HCT116 (cell line): ENCODE measurements at regions not wholly inside any gene's neighbourhood (a gene's known extent, or its start where the extent isn't known, plus 50 kb on each side); places are given as distances from the start of the nearest gene placed in this dataset.

Experiments used
- ATAC-seq: fragments of 200-7000 bp; cut with Tn5 transposase; 2 replicates; pipeline ENCODE4 v1.9.1; 2020; ENCODE audit warnings: mild to moderate bottlenecking, moderate library complexity
- BruUV-seq: library from RNA; stranded (reverse); fragments of 400-500 nt; replicated peaks from 2 replicates; lab custom pipeline; 2021; lab: Mats Ljungman, UMichigan
- CTCF ChIA-PET: fragments of 300-600 bp; sonication (Branson Sonifier 250); formaldehyde crosslinking; loops from one replicate; lab custom pipeline; 2021; ENCODE audit warnings: antibody characterized with exemption; lab: Charles Lee
- POLR2A ChIA-PET: fragments of 300-600, 350-600 bp; sonication (Branson Sonifier 250); formaldehyde crosslinking; loops from one replicate; lab custom pipeline; 2021; ENCODE audit warnings: antibody characterized with exemption; lab: Charles Lee
- RAD21 ChIA-PET, 2 experiments: fragments of 300-600 bp; sonication (Branson Sonifier 250); formaldehyde crosslinking; loops; one replicate each; lab custom pipeline; 2023; ENCODE audit warnings: low total read pairs in 2 of 2; ENCODE audit not compliant: uncharacterized antibody in 2 of 2, unreplicated experiment in 2 of 2, low non-redundant PET in 1 of 2; lab: Charles Lee
- DNase-seq: peaks from one replicate; pipeline ENCODE4 v3.0.0-alpha.2; 2010; ENCODE audit warnings: low read depth, low spot score
- H2AFZ ChIP-seq: fragments of 200-600 bp; shearing (Covaris generic), sonication (generic); 2 replicates; pipeline ENCODE4 v1.6.1; 2017; ENCODE audit warnings: low read depth, mixed run types, mixed read lengths, antibody characterized with exemption, low read length; ENCODE audit not compliant: poor library complexity, severe bottlenecking
- H3K27ac ChIP-seq: 2 replicates; pipeline ENCODE4 v1.5.1; 2012; ENCODE audit warnings: low read depth, low read length
- H3K27me3 ChIP-seq: fragments of 200-600 bp; sonication (generic); 2 replicates; pipeline ENCODE4 v1.6.1; 2016; ENCODE audit warnings: mixed run types, low read length, mixed read lengths; ENCODE audit not compliant: insufficient read depth
- H3K36me3 ChIP-seq, 2 experiments: fragments of 200-500 bp in 1 of 2; fragments of 200-600 bp in 1 of 2; sonication (Bioruptor generic) in 1 of 2; sonication (generic) in 1 of 2; 2 replicates each; pipeline versions ENCODE4 v1.5.1 to v1.6.1; 2014 to 2016; ENCODE audit warnings: low read length in 2 of 2, inconsistent platforms in 1 of 2, mixed read lengths in 1 of 2, mixed run types in 1 of 2; ENCODE audit not compliant: insufficient read depth in 2 of 2, control insufficient read depth in 1 of 2
- H3K4me1 ChIP-seq, 2 experiments: fragments of 200-600 bp in 1 of 2; sonication (generic) in 1 of 2; 2 replicates each; pipeline versions ENCODE4 v1.5.1 to v1.6.1; 2012 to 2017; ENCODE audit warnings: low read length in 2 of 2, inconsistent platforms in 1 of 2, mild to moderate bottlenecking in 1 of 2, mixed read lengths in 1 of 2, mixed run types in 1 of 2, moderate library complexity in 1 of 2; ENCODE audit not compliant: insufficient read depth in 2 of 2, control insufficient read depth in 1 of 2
- H3K4me2 ChIP-seq: fragments of 200-600 bp; sonication (generic); 2 replicates; pipeline ENCODE4 v1.6.1; 2017; ENCODE audit warnings: mixed run types, low read length, mixed read lengths
- H3K4me3 ChIP-seq, 2 experiments: fragments of 200-600 bp in 1 of 2; sonication (generic) in 1 of 2; replicated peaks in 1 of 2; 2 replicates each; pipeline ENCODE4 v1.5.1; 2011 to 2016; ENCODE audit warnings: low read length in 2 of 2, control low read depth in 1 of 2, low read depth in 1 of 2, mild to moderate bottlenecking in 1 of 2, mixed read lengths in 1 of 2, mixed run types in 1 of 2
- H3K79me2 ChIP-seq: fragments of 200-600 bp; sonication (generic); 2 replicates; pipeline ENCODE4 v1.6.1; 2017; ENCODE audit warnings: mild to moderate bottlenecking, mixed run types, low read length, moderate library complexity, mixed read lengths; ENCODE audit not compliant: insufficient read depth
- H3K9ac ChIP-seq: fragments of 200-600 bp; sonication (generic); 2 replicates; pipeline ENCODE4 v1.6.1; 2016; ENCODE audit warnings: low read length, mixed read lengths
- H3K9me2 ChIP-seq: fragments of 200-600 bp; sonication (generic), shearing (Covaris generic); 2 replicates; pipeline ENCODE4 v1.6.1; 2017; ENCODE audit warnings: mixed run types, mild to moderate bottlenecking, moderate library complexity; ENCODE audit not compliant: insufficient read depth
- H3K9me3 ChIP-seq, 2 experiments: fragments of 200-500 bp in 1 of 2; fragments of 200-600 bp in 1 of 2; sonication (Bioruptor generic) in 1 of 2; sonication (generic) in 1 of 2; 2 replicates each; pipeline ENCODE4 v1.6.1; 2014 to 2017; ENCODE audit warnings: low read length in 2 of 2, mixed read lengths in 2 of 2, inconsistent platforms in 1 of 2, low read depth in 1 of 2, mild to moderate bottlenecking in 1 of 2, mixed run types in 1 of 2, moderate library complexity in 1 of 2; ENCODE audit not compliant: control insufficient read depth in 1 of 2, insufficient read depth in 1 of 2
- H4K20me1 ChIP-seq: fragments of 200-600 bp; sonication (generic), shearing (Covaris generic); 2 replicates; pipeline ENCODE4 v1.6.1; 2017; ENCODE audit warnings: mixed run types, mild to moderate bottlenecking, moderate library complexity; ENCODE audit not compliant: insufficient read depth
- ATF3 ChIP-seq: IDR thresholded peaks from 2 replicates; pipeline ENCODE4 v1.6.1; 2012
- CBX3 ChIP-seq: IDR thresholded peaks from 2 replicates; pipeline ENCODE4 v1.6.1; 2012; ENCODE audit warnings: low read depth
- CTCF ChIP-seq, 3 experiments: fragments of 200-600 bp in 1 of 3; sonication (generic) in 1 of 3; IDR thresholded peaks in 2 of 3; conservative IDR thresholded peaks in 1 of 3; 2 replicates each; pipeline ENCODE4 v1.5.1; 2012 to 2017; ENCODE audit warnings: low read depth in 2 of 3, low read length in 2 of 3, antibody characterized with exemption in 1 of 3, borderline replicate concordance in 1 of 3, control low read depth in 1 of 3, mild to moderate bottlenecking in 1 of 3, mixed read lengths in 1 of 3, mixed run types in 1 of 3, moderate library complexity in 1 of 3; ENCODE audit not compliant: insufficient read depth in 1 of 3
- EGR1 ChIP-seq: IDR thresholded peaks from 2 replicates; pipeline ENCODE4 v1.6.1; 2012; ENCODE audit warnings: low read depth
- FOSL1 ChIP-seq: IDR thresholded peaks from 2 replicates; pipeline ENCODE4 v1.6.1; 2012; ENCODE audit warnings: low read depth
- JUND ChIP-seq: IDR thresholded peaks from 2 replicates; pipeline ENCODE4 v1.6.1; 2012
- MAX ChIP-seq: IDR thresholded peaks from 2 replicates; pipeline ENCODE4 v1.6.1; 2012
- POLR2A ChIP-seq: IDR thresholded peaks from 2 replicates; pipeline ENCODE4 v1.7.0; 2011; ENCODE audit warnings: borderline replicate concordance; ENCODE audit not compliant: insufficient read depth, insufficient read length; ENCODE audit errors: extremely low read depth
- RAD21 ChIP-seq: IDR thresholded peaks from 2 replicates; pipeline ENCODE4 v1.6.1; 2012; ENCODE audit warnings: low read depth, mild to moderate bottlenecking
- REST ChIP-seq: IDR thresholded peaks from 2 replicates; pipeline ENCODE4 v1.6.1; 2012; ENCODE audit warnings: low read depth
- SP1 ChIP-seq: IDR thresholded peaks from 2 replicates; pipeline ENCODE4 v1.6.1; 2012; ENCODE audit warnings: low read depth
- YY1 ChIP-seq: IDR thresholded peaks from 2 replicates; pipeline ENCODE4 v1.6.1; 2011; ENCODE audit warnings: low read length, low read depth, moderate library complexity, mild to moderate bottlenecking; ENCODE audit not compliant: insufficient replicate concordance; ENCODE audit errors: extremely low read depth
- ZFX ChIP-seq: fragments of 450-650 bp; IDR thresholded peaks from 2 replicates; pipeline ENCODE4 v1.6.1; 2017
- intact Hi-C: fragments of 100-400 bp; cut with micrococcal nuclease; formaldehyde crosslinking; loops from 2 replicates; pipeline ENCODE4 v1.10.0; 2022

GRCh38 chr20:61125546-61126180 lies 126.4 kb upstream of the CDH4 start:
- no peak overlapping the region for H3K9ac ChIP-seq
- no peaks in the 10 kb centered on the region for H3K79me2 ChIP-seq
- no peaks in the 10 kb centered on the region for H3K36me3 ChIP-seq
- H4K20me1 ChIP-seq: no peaks in the 10 kb centered on the region
- no peaks in the 10 kb centered on the region for H3K4me1 ChIP-seq
- H3K9me3 ChIP-seq: peaks cover 4 to 17% of the 10 kb centered on the region in 2 experiments; a peak in 2 of 4 replicates
- no peak overlapping the region for H2AFZ ChIP-seq
- TF ChIP-seq JUND: no peak
- TF ChIP-seq CTCF (IDR thresholded peaks at IDR 0.05 in 2 of 3, conservative IDR thresholded peaks at IDR 0.05 in 1 of 3; ENCODE audit: borderline replicate concordance in 1 of 3, insufficient read depth in 1 of 3, low read depth in 2 of 3, low read length in 2 of 3): no peak
- no peak for TF ChIP-seq YY1
- TF ChIP-seq REST: no peak
- TF ChIP-seq CBX3: no peak
- TF ChIP-seq ATF3: no peak
- TF ChIP-seq FOSL1: no peak
- no peak for TF ChIP-seq EGR1
- TF ChIP-seq POLR2A: no peak
- TF ChIP-seq RAD21: no peak
- no peak for TF ChIP-seq SP1
- no peak for TF ChIP-seq MAX
- TF ChIP-seq ZFX: no peak
- TF ChIP-seq, all 23 proteins: peak for 0
- ChIA-PET CTCF (no interaction called here), POLR2A (no interaction called here), RAD21 (no interaction called here)
- intact Hi-C loops: no loop called here
- Histone ChIP-seq H3K27ac (no peak overlapping the region), H3K4me3 (no peak overlapping the region), H3K9me2 (no peaks in the 10 kb centered on the region), H3K27me3 (no peaks in the 10 kb centered on the region), H3K4me2 (no peak overlapping the region)
- ATAC-seq (no peak), DNase-seq (no peak)
- no TSS peak for BruUV-seq
